Esophagus squamous epithelium (tissue), 5 donors: ENCODE measurements at regions not wholly inside any gene's neighbourhood (a gene's known extent, or its start where the extent isn't known, plus 50 kb on each side); places are given as distances from the start of the nearest gene placed in this dataset.

ENCODE experiments used
- DNase-seq: peaks from one replicate; lab custom pipeline; 2025; lab: John Stamatoyannopoulos, UW
- H3K27ac ChIP-seq, 4 donors: fragments of 200-600 bp; sonication (generic); one replicate each; pipeline ENCODE4 v1.5.1; 2016 to 2019; ENCODE audit warnings: mild to moderate bottlenecking in 1 of 4
- H3K27me3 ChIP-seq, 4 donors: fragments of 200-600 bp; sonication (generic); 1 replicate in 3 of 4; 2 replicates in 1 of 4; pipeline versions ENCODE4 v1.5.1 to v1.6.0; 2017 to 2021; ENCODE audit warnings: antibody characterized with exemption in 1 of 4
- H3K36me3 ChIP-seq, 3 donors: fragments of 200-600 bp; sonication (generic); one replicate each; pipeline ENCODE4 v1.5.1; 2016 to 2019
- H3K4me1 ChIP-seq, 3 donors: fragments of 200-600 bp; sonication (generic); one replicate each; pipeline ENCODE4 v1.5.1; 2017 to 2019
- H3K4me3 ChIP-seq, 4 donors: fragments of 200-600 bp; sonication (generic); 1 replicate in 3 of 4; 2 replicates in 1 of 4; pipeline ENCODE4 v1.5.1; 2016 to 2019; ENCODE audit warnings: mild to moderate bottlenecking in 2 of 4, moderate library complexity in 1 of 4
- H3K9me3 ChIP-seq, 3 donors: fragments of 200-600 bp; sonication (generic); one replicate each; pipeline ENCODE4 v1.5.1; 2016 to 2019
- CTCF ChIP-seq, 6 experiments: fragments of 450-650 bp in 4 of 6; fragments of 200-600 bp in 2 of 6; sonication (generic) in 2 of 6; IDR thresholded peaks; one replicate each; pipeline ENCODE4 v1.5.1; 2016 to 2019; ENCODE audit warnings: antibody characterized with exemption in 6 of 6, mild to moderate bottlenecking in 4 of 6, moderate library complexity in 4 of 6
- POLR2A ChIP-seq, 4 donors: fragments of 450-650 bp; IDR thresholded peaks; one replicate each; pipeline ENCODE4 v1.6.1; 2017; ENCODE audit warnings: antibody characterized with exemption in 4 of 4, mild to moderate bottlenecking in 4 of 4, moderate library complexity in 3 of 4
- WGBS, 2 donors: methylation state at CpG; one replicate each; pipeline ENCODE4 v1.1.5; 2018; 5-methylcytosine and 5-hydroxymethylcytosine counted together
- intact Hi-C: fragments of 100-400 bp; cut with DNase I; formaldehyde crosslinking; loops from one replicate; pipeline ENCODE4 v1.15.0; 2022
- donor health status: DM: yes; HTN: yes; CAD: no.

GRCh38 chr16:73240920-73241319 is 193.0 kb upstream of the ZFHX3 start:
- no peak overlapping the region for H3K27ac ChIP-seq
- no peaks in the 10 kb centered on the region for H3K9me3 ChIP-seq
- H3K27me3 ChIP-seq: no peaks in the 10 kb centered on the region
- intact Hi-C loops: no loop called here
- no peaks in the 10 kb centered on the region for H3K4me1 ChIP-seq
- H3K36me3 ChIP-seq: no peaks in the 10 kb centered on the region
- no peak overlapping the region for H3K4me3 ChIP-seq
- no peak for TF ChIP-seq POLR2A (IDR thresholded peaks at IDR 0.05)
- no peak for TF ChIP-seq CTCF (IDR thresholded peaks at IDR 0.05)
- WGBS, 2 donors: 62 to 73% methylated on average over 4 of the region's 4 CpGs
- no peak for DNase-seq

- Histone ChIP-seq H3K4me3 (no peak overlapping the region), H3K36me3 (no peaks in the 10 kb centered on the region), H3K9me3 (no peaks in the 10 kb centered on the region), H3K4me1 (peaks cover 0 to 10% (median 0%) of the 10 kb centered on the region in 3 donors), H3K27ac (no peak overlapping the region), H3K27me3 (peaks cover 0 to 4% (median 0%) of the 10 kb centered on the region in 4 donors)
- no peak for DNase-seq
- intact Hi-C loops: no loop called here
- TF ChIP-seq POLR2A (IDR thresholded peaks at IDR 0.05) (no peak), CTCF (IDR thresholded peaks at IDR 0.05) (no peak)
- 78 to 84% methylated on average over 4 of the region's 4 CpGs for WGBS, 2 donors
Observed at GRCh38 chr16:73237601-73238000, 189.7 kb upstream of the ZFHX3 start.

- Histone ChIP-seq H3K4me3 (no peak overlapping the region), H3K27ac (no peak overlapping the region), H3K9me3 (no peaks in the 10 kb centered on the region), H3K27me3 (peaks cover 0 to 4% (median 0%) of the 10 kb centered on the region in 4 donors), H3K4me1 (peaks cover 0 to 14% (median 0%) of the 10 kb centered on the region in 3 donors), H3K36me3 (no peaks in the 10 kb centered on the region)
- intact Hi-C loops: no loop called here
- DNase-seq: no peak
- TF ChIP-seq POLR2A (IDR thresholded peaks at IDR 0.05): no peak
- TF ChIP-seq CTCF (IDR thresholded peaks at IDR 0.05): no peak
- WGBS, 2 donors: 83 to 90% methylated on average over 5 of the region's 5 CpGs
Observed at GRCh38 chr16:73234496-73234895, 186.6 kb upstream of the ZFHX3 start.

GRCh38 chr16:73233846-73234424 is 186.0 kb upstream of the ZFHX3 start:
- intact Hi-C loops: no loop called here
- DNase-seq: no peak
- Histone ChIP-seq H3K9me3 (no peaks in the 10 kb centered on the region), H3K4me3 (no peak overlapping the region), H3K36me3 (no peaks in the 10 kb centered on the region), H3K4me1 (peaks cover 0 to 14% (median 0%) of the 10 kb centered on the region in 3 donors), H3K27ac (no peak overlapping the region), H3K27me3 (peaks cover 0 to 4% (median 0%) of the 10 kb centered on the region in 4 donors)
- 67 to 78% methylated on average over 11 of the region's 11 CpGs for WGBS, 2 donors
- TF ChIP-seq POLR2A (IDR thresholded peaks at IDR 0.05) (no peak), CTCF (IDR thresholded peaks at IDR 0.05) (no peak)

GRCh38 chr16:73233329-73233765 is 185.4 kb upstream of the ZFHX3 start:
- H3K27ac ChIP-seq: no peak overlapping the region
- peaks cover 0 to 14% (median 0%) of the 10 kb centered on the region in 3 donors for H3K4me1 ChIP-seq
- DNase-seq: no peak
- H3K4me3 ChIP-seq: peak overlapping the region in 1 of 4 donors; percentile 45
- TF ChIP-seq CTCF (IDR thresholded peaks at IDR 0.05): no peak
- TF ChIP-seq POLR2A (IDR thresholded peaks at IDR 0.05): no peak
- 38 to 53% methylated on average over 5 of the region's 5 CpGs for whole genome bisulfite sequencing, 2 donors
- no peaks in the 10 kb centered on the region for H3K36me3 ChIP-seq
- peaks cover 0 to 4% (median 0%) of the 10 kb centered on the region in 4 donors for H3K27me3 ChIP-seq
- no peaks in the 10 kb centered on the region for H3K9me3 ChIP-seq
- intact Hi-C loops: no loop called here
